ENCODE measurements at regions not wholly inside any gene's neighbourhood (a gene's known extent, or its start where the extent isn't known, plus 50 kb on each side); places are given as distances from the start of the nearest gene placed in this dataset.

- H3K27me3 ChIP-seq (ENCODE audit: low read length) = no peaks in the 10 kb centered on the region
- H3K79me2 ChIP-seq (ENCODE audit: insufficient read depth, low read length) = no peaks in the 10 kb centered on the region
- H3K9me2 ChIP-seq (replicated peaks; ENCODE audit: insufficient read depth, low read length) = no peaks in the 10 kb centered on the region
- H3K9ac ChIP-seq (ENCODE audit: low read length) = peak overlapping the region; percentile 44
- TF ChIP-seq CTCF (IDR thresholded peaks at IDR 0.05; ENCODE audit: insufficient read depth, low read length, poor library complexity, severe bottlenecking) (no peak), EZH2phosphoT487 (conservative IDR thresholded peaks at IDR 0.05; ENCODE audit: low read length) (no peak)
- H3F3A ChIP-seq (ENCODE audit: insufficient read depth) = peaks cover 38% of the 10 kb centered on the region
- no peak overlapping the region for H2AFZ ChIP-seq (ENCODE audit: low read depth, low read length, severe bottlenecking)
- no peaks in the 10 kb centered on the region for H3K9me3 ChIP-seq (ENCODE audit: insufficient read depth, low read length)
- H3K4me3 ChIP-seq (ENCODE audit: insufficient read depth, low read length, poor library complexity, severe bottlenecking) = peak overlapping the region; percentile 27
- peak overlapping the region; percentile 55 for H3K4me2 ChIP-seq (ENCODE audit: low read depth, low read length, poor library complexity, severe bottlenecking)
- no peaks in the 10 kb centered on the region for H3K36me3 ChIP-seq (ENCODE audit: low read length)
- H3K27ac ChIP-seq (ENCODE audit: low read depth, low read length) = peak overlapping the region; percentile 60
- H4K20me1 ChIP-seq (ENCODE audit: low read depth, low read length) = no peaks in the 10 kb centered on the region
Measured at GRCh38 chr1:23618586-23619083, 59.3 kb upstream of the ID3 start.

- H3K79me2 ChIP-seq (ENCODE audit: insufficient read depth, low read length) = no peaks in the 10 kb centered on the region
- no peaks in the 10 kb centered on the region for H3K36me3 ChIP-seq (ENCODE audit: low read length)
- H2AFZ ChIP-seq (ENCODE audit: low read depth, low read length, severe bottlenecking) = no peak overlapping the region
- H3F3A ChIP-seq (ENCODE audit: insufficient read depth) = peaks cover 51% of the 10 kb centered on the region
- H3K9me3 ChIP-seq (ENCODE audit: insufficient read depth, low read length) = no peaks in the 10 kb centered on the region
- H3K9ac ChIP-seq (ENCODE audit: low read length) = no peak overlapping the region
- H4K20me1 ChIP-seq (ENCODE audit: low read depth, low read length) = no peaks in the 10 kb centered on the region
- TF ChIP-seq EZH2phosphoT487 (conservative IDR thresholded peaks at IDR 0.05; ENCODE audit: low read length) (no peak), CTCF (IDR thresholded peaks at IDR 0.05; ENCODE audit: insufficient read depth, low read length, poor library complexity, severe bottlenecking) (no peak)
- no peaks in the 10 kb centered on the region for H3K9me2 ChIP-seq (replicated peaks; ENCODE audit: insufficient read depth, low read length)
- H3K27ac ChIP-seq (ENCODE audit: low read depth, low read length) = no peak overlapping the region
- no peak overlapping the region for H3K4me2 ChIP-seq (ENCODE audit: low read depth, low read length, poor library complexity, severe bottlenecking)
- H3K27me3 ChIP-seq (ENCODE audit: low read length) = no peaks in the 10 kb centered on the region
- no peak overlapping the region for H3K4me3 ChIP-seq (ENCODE audit: insufficient read depth, low read length, poor library complexity, severe bottlenecking)
Measured at GRCh38 chr1:23617084-23617521, 57.8 kb upstream of the ID3 start.

GRCh38 chr1:23616292-23616824, 57.1 kb upstream of the ID3 start:
- H3K9me2 ChIP-seq (replicated peaks; ENCODE audit: insufficient read depth, low read length) = no peaks in the 10 kb centered on the region
- H3K36me3 ChIP-seq (ENCODE audit: low read length) = no peaks in the 10 kb centered on the region
- H3K27ac ChIP-seq (ENCODE audit: low read depth, low read length) = no peak overlapping the region
- no peak for TF ChIP-seq EZH2phosphoT487 (conservative IDR thresholded peaks at IDR 0.05; ENCODE audit: low read length)
- H4K20me1 ChIP-seq (ENCODE audit: low read depth, low read length) = no peaks in the 10 kb centered on the region
- no peak overlapping the region for H3K4me3 ChIP-seq (ENCODE audit: insufficient read depth, low read length, poor library complexity, severe bottlenecking)
- no peak overlapping the region for H3K9ac ChIP-seq (ENCODE audit: low read length)
- H3K4me2 ChIP-seq (ENCODE audit: low read depth, low read length, poor library complexity, severe bottlenecking) = no peak overlapping the region
- H3K9me3 ChIP-seq (ENCODE audit: insufficient read depth, low read length) = no peaks in the 10 kb centered on the region
- no peaks in the 10 kb centered on the region for H3K27me3 ChIP-seq (ENCODE audit: low read length)
- H3F3A ChIP-seq (ENCODE audit: insufficient read depth) = peaks cover 52% of the 10 kb centered on the region
- H2AFZ ChIP-seq (ENCODE audit: low read depth, low read length, severe bottlenecking) = no peak overlapping the region
- no peaks in the 10 kb centered on the region for H3K79me2 ChIP-seq (ENCODE audit: insufficient read depth, low read length)

- H3K79me2 ChIP-seq (ENCODE audit: insufficient read depth, low read length) = no peaks in the 10 kb centered on the region
- H2AFZ ChIP-seq (ENCODE audit: low read depth, low read length, severe bottlenecking) = no peak overlapping the region
- H3K9ac ChIP-seq (ENCODE audit: low read length) = no peak overlapping the region
- no peaks in the 10 kb centered on the region for H3K27me3 ChIP-seq (ENCODE audit: low read length)
- TF ChIP-seq CTCF (IDR thresholded peaks at IDR 0.05; ENCODE audit: insufficient read depth, low read length, poor library complexity, severe bottlenecking) = no peak
- TF ChIP-seq EZH2phosphoT487 (conservative IDR thresholded peaks at IDR 0.05; ENCODE audit: low read length) = no peak
- H3K36me3 ChIP-seq (ENCODE audit: low read length) = no peaks in the 10 kb centered on the region
- no peak overlapping the region for H3K4me2 ChIP-seq (ENCODE audit: low read depth, low read length, poor library complexity, severe bottlenecking)
- peaks cover 52% of the 10 kb centered on the region for H3F3A ChIP-seq (ENCODE audit: insufficient read depth)
- no peaks in the 10 kb centered on the region for H3K9me3 ChIP-seq (ENCODE audit: insufficient read depth, low read length)
- H3K27ac ChIP-seq (ENCODE audit: low read depth, low read length) = no peak overlapping the region
- no peaks in the 10 kb centered on the region for H3K9me2 ChIP-seq (replicated peaks; ENCODE audit: insufficient read depth, low read length)
- no peak overlapping the region for H3K4me3 ChIP-seq (ENCODE audit: insufficient read depth, low read length, poor library complexity, severe bottlenecking)
- H4K20me1 ChIP-seq (ENCODE audit: low read depth, low read length) = no peaks in the 10 kb centered on the region
Measured at GRCh38 chr1:23615852-23616251, 56.6 kb upstream of the ID3 start.

Data from SU-DHL-6 (cell line).